ENCODE measurements at regions not wholly inside any gene's neighbourhood (a gene's known extent, or its start where the extent isn't known, plus 50 kb on each side); places are given as distances from the start of the nearest gene placed in this dataset.
A peak's percentile ranks its signal among the peaks of the same experiment; 100 is the strongest.

DNA sequence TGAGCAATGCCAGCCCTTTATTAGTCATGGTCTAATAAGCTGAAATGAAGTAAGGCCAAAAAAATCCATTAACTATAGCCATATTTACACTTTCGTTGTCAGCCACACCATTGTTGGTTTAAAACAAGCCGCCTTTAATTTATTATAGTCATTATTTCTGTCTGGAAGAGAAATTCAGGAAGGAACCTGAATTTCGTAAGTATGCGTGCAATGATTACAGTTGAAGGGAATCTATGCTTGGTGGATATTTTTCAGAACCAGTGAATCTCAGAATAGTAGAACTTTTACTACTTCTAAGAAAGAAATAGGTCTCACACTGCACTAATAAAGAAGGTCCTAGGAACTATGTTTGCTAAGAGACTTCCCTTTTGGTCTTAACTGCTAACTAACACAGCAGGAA is 59.1 kb downstream of the FAM43A start:
- H3K27ac ChIP-seq: peak overlapping the region in 1 of 10 donors; percentile 10
- H3K27me3 ChIP-seq: no peaks in the 10 kb centered on the region
- DNase-seq: no peak
- intact Hi-C loops (cut with DNase I): no loop called here
- no peak overlapping the region for H3K4me3 ChIP-seq
- H3K9me3 ChIP-seq: no peaks in the 10 kb centered on the region
- H3K4me1 ChIP-seq: peaks cover 0 to 24% (median 9%) of the 10 kb centered on the region in 9 donors
- ATAC-seq: no peak
- TF ChIP-seq, protein P1, sequence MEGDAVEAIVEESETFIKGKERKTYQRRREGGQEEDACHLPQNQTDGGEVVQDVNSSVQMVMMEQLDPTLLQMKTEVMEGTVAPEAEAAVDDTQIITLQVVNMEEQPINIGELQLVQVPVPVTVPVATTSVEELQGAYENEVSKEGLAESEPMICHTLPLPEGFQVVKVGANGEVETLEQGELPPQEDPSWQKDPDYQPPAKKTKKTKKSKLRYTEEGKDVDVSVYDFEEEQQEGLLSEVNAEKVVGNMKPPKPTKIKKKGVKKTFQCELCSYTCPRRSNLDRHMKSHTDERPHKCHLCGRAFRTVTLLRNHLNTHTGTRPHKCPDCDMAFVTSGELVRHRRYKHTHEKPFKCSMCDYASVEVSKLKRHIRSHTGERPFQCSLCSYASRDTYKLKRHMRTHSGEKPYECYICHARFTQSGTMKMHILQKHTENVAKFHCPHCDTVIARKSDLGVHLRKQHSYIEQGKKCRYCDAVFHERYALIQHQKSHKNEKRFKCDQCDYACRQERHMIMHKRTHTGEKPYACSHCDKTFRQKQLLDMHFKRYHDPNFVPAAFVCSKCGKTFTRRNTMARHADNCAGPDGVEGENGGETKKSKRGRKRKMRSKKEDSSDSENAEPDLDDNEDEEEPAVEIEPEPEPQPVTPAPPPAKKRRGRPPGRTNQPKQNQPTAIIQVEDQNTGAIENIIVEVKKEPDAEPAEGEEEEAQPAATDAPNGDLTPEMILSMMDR (IDR thresholded peaks at IDR 0.05): no peak
- H3K36me3 ChIP-seq: no peaks in the 10 kb centered on the region
- WGBS, 2 donors: 92 to 94% methylated on average over 4 of the region's 4 CpGs

- ATAC-seq (no peak), DNase-seq (no peak)
- Histone ChIP-seq H3K27me3 (no peaks in the 10 kb centered on the region), H3K4me3 (no peak overlapping the region), H3K4me1 (peaks cover 0 to 19% (median 7%) of the 10 kb centered on the region in 9 donors), H3K9me3 (no peaks in the 10 kb centered on the region), H3K27ac (peak overlapping the region in 1 of 10 donors; percentile 10), H3K36me3 (no peaks in the 10 kb centered on the region)
- 75 to 85% methylated on average over 9 of the region's 9 CpGs for WGBS, 2 donors
- intact Hi-C loops (cut with DNase I): no loop called here
- TF ChIP-seq, protein P1 (IDR thresholded peaks at IDR 0.05): no peak
These were observed 59.9 kb downstream of the FAM43A start for GRCh38 chr3:194745422-194746184.

GRCh38 chr3:194748225-194748624 is 62.5 kb downstream of the FAM43A start:
- no peaks in the 10 kb centered on the region for H3K9me3 ChIP-seq
- H3K4me1 ChIP-seq: peaks cover 0 to 15% (median 0%) of the 10 kb centered on the region in 9 donors
- no peaks in the 10 kb centered on the region for H3K27me3 ChIP-seq
- WGBS, 2 donors: 75 to 82% methylated on average over 19 of the region's 19 CpGs
- H3K4me3 ChIP-seq: no peak overlapping the region
- TF ChIP-seq, protein P1 (IDR thresholded peaks at IDR 0.05): no peak
- no peak for DNase-seq
- H3K27ac ChIP-seq: no peak overlapping the region
- ATAC-seq: no peak
- intact Hi-C loops (cut with DNase I): no loop called here
- H3K36me3 ChIP-seq: no peaks in the 10 kb centered on the region

DNA sequence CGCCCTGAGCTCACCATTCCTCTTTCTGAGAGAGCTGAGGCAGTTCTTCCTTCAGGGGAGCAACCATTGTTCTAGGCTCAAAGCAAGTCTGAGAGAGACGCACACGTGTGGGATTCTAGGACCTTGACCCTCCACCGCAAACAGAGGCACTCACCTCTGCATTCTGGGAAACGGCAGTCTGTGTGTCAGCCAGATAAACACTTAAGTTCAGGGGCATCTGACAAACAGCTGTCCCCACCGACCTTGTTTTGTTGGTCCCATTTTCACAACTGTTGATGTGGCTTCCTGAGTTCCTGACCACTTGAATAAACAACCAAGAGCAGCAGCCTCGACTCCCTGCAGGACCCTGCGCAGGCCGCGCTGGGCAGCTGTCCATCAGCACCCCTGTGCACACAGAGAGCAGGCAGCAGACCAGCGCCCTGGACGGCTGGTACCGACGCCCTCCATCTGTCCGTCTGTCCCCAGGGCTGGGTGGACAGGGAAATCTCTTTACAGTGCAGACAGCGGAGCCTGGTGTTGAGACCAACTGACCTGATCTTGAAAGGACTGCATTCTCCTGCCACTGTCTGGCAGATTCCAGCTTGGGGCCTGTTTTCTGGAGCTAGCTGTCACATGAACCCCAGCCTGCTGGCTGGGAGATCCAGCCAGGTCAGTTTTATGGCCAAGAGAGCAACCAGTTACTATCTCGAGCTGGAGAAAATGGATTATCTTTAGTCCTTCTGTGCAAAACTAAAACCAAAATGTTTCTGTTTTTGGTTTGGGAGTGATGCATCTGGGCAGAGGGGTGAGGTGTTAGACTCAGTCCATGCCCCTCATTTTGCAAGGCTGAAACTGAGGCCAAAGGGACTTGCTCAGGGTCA is 64.2 kb downstream of the FAM43A start:
- H3K36me3 ChIP-seq: no peaks in the 10 kb centered on the region
- 56 to 62% methylated on average over 17 of the region's 17 CpGs for WGBS, 2 donors
- no peak overlapping the region for H3K4me3 ChIP-seq
- TF ChIP-seq, protein P1 (IDR thresholded peaks at IDR 0.05): no peak
- H3K4me1 ChIP-seq: peaks cover 0 to 11% (median 0%) of the 10 kb centered on the region in 9 donors
- no peak for DNase-seq
- H3K27me3 ChIP-seq: no peaks in the 10 kb centered on the region
- intact Hi-C loops (cut with DNase I): no loop called here
- H3K27ac ChIP-seq: no peak overlapping the region
- no peaks in the 10 kb centered on the region for H3K9me3 ChIP-seq
- ATAC-seq: peak in 5 of 8 donors; percentile 15 to 55 (median 41)

Data from heart right ventricle (tissue), 16 donors.